Mammary epithelial cell (primary cell): ENCODE measurements at regions not wholly inside any gene's neighbourhood (a gene's known extent, or its start where the extent isn't known, plus 50 kb on each side); places are given as distances from the start of the nearest gene placed in this dataset.

Source experiments
- CTCF ChIP-seq, 2 donors: IDR thresholded peaks in 1 of 2; conservative IDR thresholded peaks in 1 of 2; 2 replicates each; pipeline ENCODE4 v1.5.1; 2011 to 2012; ENCODE audit warnings: inconsistent platforms in 2 of 2, low read length in 2 of 2, mild to moderate bottlenecking in 2 of 2, control low read depth in 1 of 2, low read depth in 1 of 2; ENCODE audit not compliant: insufficient read depth in 1 of 2; ENCODE audit errors: extremely low read depth in 1 of 2
- EZH2 ChIP-seq: IDR thresholded peaks from 2 replicates; pipeline ENCODE4 v1.6.1; 2012; ENCODE audit warnings: low read length, inconsistent platforms, borderline replicate concordance

GRCh38 chr1:38153066-38153777, 106.6 kb upstream of the POU3F1 start:
- TF ChIP-seq CTCF (conservative IDR thresholded peaks at IDR 0.05 in 1 of 2, IDR thresholded peaks at IDR 0.05 in 1 of 2; ENCODE audit: extremely low read depth in 1 of 2, insufficient read depth in 1 of 2, low read depth in 1 of 2, low read length in 2 of 2), result no peak
- no peak for TF ChIP-seq EZH2
